ENCODE measurements at regions not wholly inside any gene's neighbourhood (a gene's known extent, or its start where the extent isn't known, plus 50 kb on each side); places are given as distances from the start of the nearest gene placed in this dataset.

DNA sequence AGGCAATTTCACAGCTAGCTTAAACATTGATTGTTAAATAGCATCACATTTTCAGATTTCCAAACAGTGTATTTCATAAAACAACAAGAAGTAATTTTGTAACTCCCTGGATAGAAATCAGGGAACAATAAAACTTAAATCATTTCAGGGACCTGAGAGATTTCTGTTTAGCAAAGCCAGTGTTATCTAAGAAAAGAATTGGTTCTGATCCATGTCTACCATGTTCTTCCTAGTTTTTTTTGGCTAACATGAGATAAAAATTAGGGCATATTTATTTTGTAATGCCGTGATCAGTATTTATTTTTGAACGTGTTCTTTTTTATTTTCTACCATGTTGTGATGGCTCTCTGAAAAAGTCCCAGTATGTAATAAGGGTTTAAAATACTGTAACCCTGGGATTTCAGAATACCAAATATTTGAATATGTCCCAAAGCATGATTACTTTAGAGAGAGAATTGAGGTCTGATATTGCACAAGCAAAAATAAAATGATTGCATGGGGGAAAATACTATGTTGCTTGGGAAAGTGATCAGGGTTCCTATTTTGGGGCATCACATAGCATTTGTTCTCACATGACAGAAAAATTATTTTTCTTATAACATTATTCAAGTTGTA, 188.7 kb upstream of the CEP162 start (continued):
- TF ChIP-seq E2F4 (CRISPR knock-in tag; IDR thresholded peaks at IDR 0.05; ENCODE audit: low read depth) = no peak

DNA sequence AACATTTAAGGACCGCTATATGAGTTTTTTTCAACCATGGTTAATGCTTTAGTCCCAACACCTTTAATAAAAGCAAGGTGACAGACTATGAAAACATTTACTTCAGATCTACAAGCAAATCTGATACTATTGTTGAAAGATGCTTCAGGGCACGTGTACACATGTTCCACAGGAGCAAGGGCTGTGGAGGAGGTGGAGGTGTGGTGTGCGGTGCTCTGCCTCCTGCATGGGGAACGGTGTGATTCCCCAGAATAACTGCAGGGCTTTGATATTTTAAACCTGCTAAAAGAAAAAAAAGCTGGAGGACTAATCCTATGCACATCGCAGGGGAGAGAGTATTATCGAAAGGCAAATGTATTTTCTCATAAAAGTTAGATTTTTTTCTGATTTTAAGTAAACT, 188.1 kb upstream of the CEP162 start:
- H3K4me3 ChIP-seq = no peak overlapping the region
- H4K20me1 ChIP-seq (replicated peaks; ENCODE audit: control insufficient read depth, insufficient read depth, low read length) = no peaks in the 10 kb centered on the region
- POLR2A ChIA-PET = no interaction called here
- H3K9me1 ChIP-seq (ENCODE audit: control insufficient read depth, insufficient read depth, low read length) = no peaks in the 10 kb centered on the region
- whole genome bisulfite sequencing (ENCODE audit: insufficient coverage, low coverage, missing lambda C conversion rate) = 1% methylated on average over 6 of the region's 6 CpGs
- no peaks in the 10 kb centered on the region for H3K9me3 ChIP-seq (replicated peaks; ENCODE audit: control insufficient read depth, insufficient read depth, low read depth, low read length)
- BruUV-seq (replicated peaks) = no TSS peak
- no peak for FAIRE-seq
- CTCF ChIA-PET (ENCODE audit: low intra/inter-chr PET ratio) = no interaction called here
- ATAC-seq = no peak
- H2AFZ ChIP-seq (ENCODE audit: low read depth, low read length) = no peak overlapping the region
- no peak overlapping the region for H3K4me2 ChIP-seq (ENCODE audit: insufficient read depth, low read length)
- no peaks in the 10 kb centered on the region for H3K79me2 ChIP-seq (ENCODE audit: control insufficient read depth, insufficient read depth, low read length)
- H3K36me3 ChIP-seq (ENCODE audit: control insufficient read depth, insufficient read depth, low read length) = no peaks in the 10 kb centered on the region
- no peaks in the 10 kb centered on the region for H3K4me1 ChIP-seq (replicated peaks in 1 of 2; ENCODE audit: control insufficient read depth in 2 of 2, insufficient read depth in 2 of 2, low read length in 2 of 2)
- in situ Hi-C loops (cut with MboI) = no loop called here
- no peak overlapping the region for H3K9ac ChIP-seq (ENCODE audit: insufficient read depth in 1 of 2, low read depth in 2 of 2, low read length in 2 of 2)
- no peak overlapping the region for H3K27ac ChIP-seq (ENCODE audit: extremely low read depth, low read depth, low read length)
- TF ChIP-seq HDAC3 (IDR thresholded peaks at IDR 0.05; ENCODE audit: borderline replicate concordance, partially characterized antibody) (no peak), BHLHE40 (IDR thresholded peaks at IDR 0.05; ENCODE audit: low read length) (no peak), ELF2 (CRISPR knock-in tag; IDR thresholded peaks at IDR 0.05) (no peak), ELF1 (tag; IDR thresholded peaks at IDR 0.05) (no peak), ZNF512 (tag; IDR thresholded peaks at IDR 0.05) (no peak)
- 0 out of 5 replicates have a peak, but pooled peaks cover 0 to 3% of the 10 kb centered on the region in 2 experiments for H3K27me3 ChIP-seq (ENCODE audit: control insufficient read depth in 2 of 2, insufficient read depth in 2 of 2, low read length in 2 of 2)
- intact Hi-C loops (cut with micrococcal nuclease) = loop anchor here (10.0 kb wide), 1 partner anchor 531 kb away; no protein-coding TSS in a partner anchor
- no peak for DNase-seq (ENCODE audit: extremely low read depth in 1 of 4, low spot score in 3 of 4)

Measured in K562 (cell line).